ENCODE measurements at regions not wholly inside any gene's neighbourhood (a gene's known extent, or its start where the extent isn't known, plus 50 kb on each side); places are given as distances from the start of the nearest gene placed in this dataset.

- TF ChIP-seq BHLHE40 (IDR thresholded peaks at IDR 0.05; ENCODE audit: borderline replicate concordance) (no peak), HDGF (IDR thresholded peaks at IDR 0.05; ENCODE audit: borderline replicate concordance) (no peak), CTBP1 (IDR thresholded peaks at IDR 0.05; ENCODE audit: borderline replicate concordance) (no peak), LEF1 (IDR thresholded peaks at IDR 0.05; ENCODE audit: borderline replicate concordance) (no peak), ZNF384 (IDR thresholded peaks at IDR 0.05) (no peak), L3MBTL2 (conservative IDR thresholded peaks at IDR 0.05) (no peak), FOXK2 (IDR thresholded peaks at IDR 0.05) (no peak), PKNOX1 (IDR thresholded peaks at IDR 0.05) (no peak), FOXM1 (IDR thresholded peaks at IDR 0.05; ENCODE audit: borderline replicate concordance) (no peak), NFRKB (IDR thresholded peaks at IDR 0.05) (no peak), FOXA1 (IDR thresholded peaks at IDR 0.05) (no peak), TARDBP (IDR thresholded peaks at IDR 0.05) (no peak), SUZ12 (IDR thresholded peaks at IDR 0.05) (no peak), ELF4 (IDR thresholded peaks at IDR 0.05) (no peak), ARNT (IDR thresholded peaks at IDR 0.05) (no peak), SP1 (IDR thresholded peaks at IDR 0.05) (no peak)
- DNase-seq (ENCODE audit: extremely low spot score): no peak
- ChIA-PET POLR2A (no interaction called here), CTCF (no interaction called here)
Observed at GRCh38 chr5:118439831-118440230, 548.5 kb downstream of the DTWD2 start.

- no peak for DNase-seq (ENCODE audit: extremely low spot score)
- TF ChIP-seq PKNOX1 (IDR thresholded peaks at IDR 0.05) (no peak), L3MBTL2 (conservative IDR thresholded peaks at IDR 0.05) (no peak), FOXK2 (IDR thresholded peaks at IDR 0.05) (no peak), HDGF (IDR thresholded peaks at IDR 0.05; ENCODE audit: borderline replicate concordance) (no peak), ELF4 (IDR thresholded peaks at IDR 0.05) (no peak), CTBP1 (IDR thresholded peaks at IDR 0.05; ENCODE audit: borderline replicate concordance) (no peak), ARNT (IDR thresholded peaks at IDR 0.05) (no peak), TARDBP (IDR thresholded peaks at IDR 0.05) (no peak), FOXA1 (IDR thresholded peaks at IDR 0.05) (no peak), NFRKB (IDR thresholded peaks at IDR 0.05) (no peak), SP1 (IDR thresholded peaks at IDR 0.05) (no peak), SUZ12 (IDR thresholded peaks at IDR 0.05) (no peak), ZNF384 (IDR thresholded peaks at IDR 0.05) (no peak), BHLHE40 (IDR thresholded peaks at IDR 0.05; ENCODE audit: borderline replicate concordance) (no peak)
- CTCF ChIA-PET: no interaction called here
- POLR2A ChIA-PET: no interaction called here
Observed at GRCh38 chr5:118435131-118435530, 553.2 kb downstream of the DTWD2 start.

GRCh38 chr5:118434522-118434921 lies 553.8 kb downstream of the DTWD2 start:
- no peak for TF ChIP-seq TARDBP (IDR thresholded peaks at IDR 0.05)
- no peak for TF ChIP-seq PKNOX1 (IDR thresholded peaks at IDR 0.05)
- no peak for TF ChIP-seq ELF4 (IDR thresholded peaks at IDR 0.05)
- no peak for TF ChIP-seq SP1 (IDR thresholded peaks at IDR 0.05)
- no peak for TF ChIP-seq ZNF384 (IDR thresholded peaks at IDR 0.05)
- no peak for TF ChIP-seq FOXM1 (IDR thresholded peaks at IDR 0.05; ENCODE audit: borderline replicate concordance)
- no peak for TF ChIP-seq L3MBTL2 (conservative IDR thresholded peaks at IDR 0.05)
- ChIA-PET CTCF (no interaction called here), POLR2A (no interaction called here)
- DNase-seq (ENCODE audit: extremely low spot score): no peak

GRCh38 chr5:118430076-118430475 lies 558.3 kb downstream of the DTWD2 start:
- ChIA-PET POLR2A (no interaction called here), CTCF (no interaction called here)
- DNase-seq (ENCODE audit: extremely low spot score): no peak
- TF ChIP-seq TARDBP (IDR thresholded peaks at IDR 0.05): no peak
- no peak for TF ChIP-seq FOXA1 (IDR thresholded peaks at IDR 0.05)
- no peak for TF ChIP-seq ZNF384 (IDR thresholded peaks at IDR 0.05)
- no peak for TF ChIP-seq FOXM1 (IDR thresholded peaks at IDR 0.05; ENCODE audit: borderline replicate concordance)

- ChIA-PET POLR2A (no interaction called here), CTCF (interaction anchor here (0.6 kb wide), 1 partner anchor 440 kb away, joined by 3 read pairs; no protein-coding TSS in a partner anchor)
- TF ChIP-seq FOXM1 (IDR thresholded peaks at IDR 0.05; ENCODE audit: borderline replicate concordance): no peak
- no peak for TF ChIP-seq SUZ12 (IDR thresholded peaks at IDR 0.05)
- TF ChIP-seq ZNF384 (IDR thresholded peaks at IDR 0.05): no peak
- no peak for TF ChIP-seq ARNT (IDR thresholded peaks at IDR 0.05)
- TF ChIP-seq FOXK2 (IDR thresholded peaks at IDR 0.05): no peak
- TF ChIP-seq SP1 (IDR thresholded peaks at IDR 0.05): no peak
- TF ChIP-seq HDGF (IDR thresholded peaks at IDR 0.05; ENCODE audit: borderline replicate concordance): no peak
- TF ChIP-seq ELF4 (IDR thresholded peaks at IDR 0.05): no peak
- no peak for TF ChIP-seq PKNOX1 (IDR thresholded peaks at IDR 0.05)
- no peak for TF ChIP-seq TARDBP (IDR thresholded peaks at IDR 0.05)
- TF ChIP-seq LEF1 (IDR thresholded peaks at IDR 0.05; ENCODE audit: borderline replicate concordance): no peak
- no peak for TF ChIP-seq NFRKB (IDR thresholded peaks at IDR 0.05)
- no peak for TF ChIP-seq FOXA1 (IDR thresholded peaks at IDR 0.05)
- TF ChIP-seq CTBP1 (IDR thresholded peaks at IDR 0.05; ENCODE audit: borderline replicate concordance): no peak
- TF ChIP-seq BHLHE40 (IDR thresholded peaks at IDR 0.05; ENCODE audit: borderline replicate concordance): no peak
- no peak for TF ChIP-seq L3MBTL2 (conservative IDR thresholded peaks at IDR 0.05)
- DNase-seq (ENCODE audit: extremely low spot score): no peak
Observed at GRCh38 chr5:118407958-118408357, 580.4 kb downstream of the DTWD2 start.

- CTCF ChIA-PET: interaction anchor here (0.6 kb wide), 1 partner anchor 696 kb away, joined by 4 read pairs; no protein-coding TSS in a partner anchor
- TF ChIP-seq BHLHE40 (IDR thresholded peaks at IDR 0.05; ENCODE audit: borderline replicate concordance) (no peak), NFRKB (IDR thresholded peaks at IDR 0.05) (no peak), SUZ12 (IDR thresholded peaks at IDR 0.05) (no peak), FOXK2 (IDR thresholded peaks at IDR 0.05) (no peak), FOXA1 (IDR thresholded peaks at IDR 0.05) (no peak), TARDBP (IDR thresholded peaks at IDR 0.05) (no peak), CTBP1 (IDR thresholded peaks at IDR 0.05; ENCODE audit: borderline replicate concordance) (no peak), L3MBTL2 (conservative IDR thresholded peaks at IDR 0.05) (no peak)
- no peak for DNase-seq (ENCODE audit: extremely low spot score)
- POLR2A ChIA-PET: no interaction called here
Observed at GRCh38 chr5:118405650-118406061, 582.7 kb downstream of the DTWD2 start.

Measured in HEK293T (cell line).